ENCODE measurements at regions not wholly inside any gene's neighbourhood (a gene's known extent, or its start where the extent isn't known, plus 50 kb on each side); places are given as distances from the start of the nearest gene placed in this dataset.

GRCh38 chr21:28731700-28732321 lies 260.9 kb downstream of the LTN1 start:
- TF ChIP-seq CTCF (IDR thresholded peaks at IDR 0.05) (no peak), POLR2A (IDR thresholded peaks at IDR 0.05) (no peak)

Measured in uterus (tissue), 2 donors.